ENCODE measurements at regions not wholly inside any gene's neighbourhood (a gene's known extent, or its start where the extent isn't known, plus 50 kb on each side); places are given as distances from the start of the nearest gene placed in this dataset.
"Not testable (repeated sequence)": the region's sequence is repeated elsewhere in the genome, so short reads cannot be mapped to it uniquely, and the experiment has no call there.

- no peak for DNase-seq
These were observed 414.5 kb downstream of the ACTL7B start for GRCh38 chr9:108441251-108441650.

GRCh38 chr9:108439947-108440346 is 415.8 kb downstream of the ACTL7B start:
- no peak for DNase-seq

GRCh38 chr9:108437656-108438055 is 418.1 kb downstream of the ACTL7B start:
- DNase-seq = no peak

- DNase-seq = no peak
These were observed 419.3 kb downstream of the ACTL7B start for GRCh38 chr9:108436448-108436847.

GRCh38 chr9:108434502-108434901 is 421.3 kb downstream of the ACTL7B start:
- no peak for DNase-seq

GRCh38 chr9:108434036-108434435 is 421.8 kb downstream of the ACTL7B start:
- no peak for DNase-seq

GRCh38 chr9:108430655-108431054 is 425.1 kb downstream of the ACTL7B start:
- DNase-seq = no peak

GRCh38 chr9:108427751-108428150 is 428.0 kb downstream of the ACTL7B start:
- DNase-seq = no peak

GRCh38 chr9:108426421-108426940 is 429.3 kb downstream of the ACTL7B start:
- not testable (repeated sequence) for DNase-seq

- no peak for DNase-seq
These were observed 432.4 kb downstream of the ACTL7B start for GRCh38 chr9:108423433-108423832.

- no peak for DNase-seq
These were observed 436.4 kb downstream of the ACTL7B start for GRCh38 chr9:108419379-108419778.

GRCh38 chr9:108417726-108418125 is 438.1 kb downstream of the ACTL7B start:
- no peak for DNase-seq

GRCh38 chr9:108417312-108417711 is 438.5 kb downstream of the ACTL7B start:
- no peak for DNase-seq

- no peak for DNase-seq
These were observed 439.5 kb downstream of the ACTL7B start for GRCh38 chr9:108416324-108416723.

- DNase-seq = no peak
These were observed 442.0 kb downstream of the ACTL7B start for GRCh38 chr9:108413809-108414208.

- no peak for DNase-seq
These were observed 443.0 kb downstream of the ACTL7B start for GRCh38 chr9:108412755-108413154.

- DNase-seq = no peak
These were observed 444.2 kb downstream of the ACTL7B start for GRCh38 chr9:108411632-108412031.

GRCh38 chr9:108410161-108410560 is 445.6 kb downstream of the ACTL7B start:
- DNase-seq = no peak

GRCh38 chr9:108400297-108400696 is 455.5 kb downstream of the ACTL7B start:
- no peak for DNase-seq

GRCh38 chr9:108399851-108400250 is 455.9 kb downstream of the ACTL7B start:
- DNase-seq = no peak

GRCh38 chr9:108397286-108397685 is 458.5 kb downstream of the ACTL7B start:
- no peak for DNase-seq

GRCh38 chr9:108396611-108397010 is 459.2 kb downstream of the ACTL7B start:
- no peak for DNase-seq

GRCh38 chr9:108396193-108396592 is 459.6 kb downstream of the ACTL7B start:
- no peak for DNase-seq

GRCh38 chr9:108395421-108395820 is 460.4 kb downstream of the ACTL7B start:
- DNase-seq = no peak

- DNase-seq = no peak
These were observed 461.1 kb downstream of the ACTL7B start for GRCh38 chr9:108394726-108395125.

Data from stimulated activated CD4-positive, alpha-beta T cell treated with anti-CD3 and anti-CD28 coated beads, Interleukin-4, amount 100 ng/mL, for 1 hour (primary cell).